Left ventricle myocardium inferior (tissue), 1 donor: ENCODE measurements at regions not wholly inside any gene's neighbourhood (a gene's known extent, or its start where the extent isn't known, plus 50 kb on each side); places are given as distances from the start of the nearest gene placed in this dataset.
"Not testable (repeated sequence)": the region's sequence is repeated elsewhere in the genome, so short reads cannot be mapped to it uniquely, and the experiment has no call there.

Experiments used
- DNase-seq: peaks from one replicate; pipeline ENCODE4 v3.0.0-alpha.2; 2020
- H3K27ac ChIP-seq: fragments of 200-600 bp; replicated peaks from 2 replicates; pipeline ENCODE4 v1.8.0; 2021
- H3K27me3 ChIP-seq: fragments of 200-600 bp; 2 replicates; pipeline ENCODE4 v1.8.0; 2021; ENCODE audit warnings: low read depth
- H3K36me3 ChIP-seq: fragments of 200-600 bp; 2 replicates; pipeline ENCODE4 v1.8.0; 2021
- H3K4me1 ChIP-seq: fragments of 200-600 bp; 2 replicates; pipeline ENCODE4 v1.8.0; 2021
- H3K4me3 ChIP-seq: fragments of 200-600 bp; 2 replicates; pipeline ENCODE4 v1.8.0; 2021; ENCODE audit warnings: mild to moderate bottlenecking, moderate library complexity
- H3K9me3 ChIP-seq: fragments of 200-600 bp; replicated peaks from 2 replicates; pipeline ENCODE4 v1.8.0; 2021
- CTCF ChIP-seq: fragments of 200-600 bp; IDR thresholded peaks from 2 replicates; pipeline ENCODE4 v1.8.0; 2021; ENCODE audit warnings: antibody characterized with exemption, mild to moderate bottlenecking, borderline replicate concordance
- intact Hi-C: fragments of 100-400 bp; cut with micrococcal nuclease; formaldehyde crosslinking; loops from one replicate; pipeline ENCODE4 v1.11.0; 2022
- donor health status: DM: no; HTN: yes; CAD: no; lungs with severe emphysema.

DNA sequence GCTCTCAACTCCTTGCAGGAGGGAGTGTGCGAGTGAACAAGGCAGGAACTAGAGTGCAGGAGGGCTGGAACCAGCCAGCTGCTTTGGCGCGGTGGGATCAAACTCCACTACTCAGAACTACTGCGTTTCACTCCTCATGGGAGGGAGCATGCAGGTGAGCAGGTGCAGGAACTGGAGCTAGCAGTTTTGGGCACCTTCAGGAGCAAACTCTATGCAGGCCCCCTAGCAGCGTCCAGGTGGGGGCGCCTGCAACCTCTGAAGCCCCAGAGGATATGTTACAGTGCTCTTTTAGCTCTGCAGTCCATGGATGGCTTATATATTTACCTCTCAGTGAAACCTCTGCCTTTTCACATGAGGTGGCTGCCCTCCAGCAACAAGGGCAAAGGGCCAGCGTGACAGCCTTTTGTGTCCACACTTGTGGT, 1303.4 kb downstream of the PCDH9 start:
- Histone ChIP-seq H3K27ac (no peak overlapping the region), H3K36me3 (no peaks in the 10 kb centered on the region), H3K27me3 (no peaks in the 10 kb centered on the region), H3K4me3 (peak overlapping the region; percentile 18), H3K4me1 (no peaks in the 10 kb centered on the region), H3K9me3 (no peaks in the 10 kb centered on the region)
- peak; percentile 67 for TF ChIP-seq CTCF
- intact Hi-C loops = no loop called here
- peak; percentile 38 for DNase-seq

DNA sequence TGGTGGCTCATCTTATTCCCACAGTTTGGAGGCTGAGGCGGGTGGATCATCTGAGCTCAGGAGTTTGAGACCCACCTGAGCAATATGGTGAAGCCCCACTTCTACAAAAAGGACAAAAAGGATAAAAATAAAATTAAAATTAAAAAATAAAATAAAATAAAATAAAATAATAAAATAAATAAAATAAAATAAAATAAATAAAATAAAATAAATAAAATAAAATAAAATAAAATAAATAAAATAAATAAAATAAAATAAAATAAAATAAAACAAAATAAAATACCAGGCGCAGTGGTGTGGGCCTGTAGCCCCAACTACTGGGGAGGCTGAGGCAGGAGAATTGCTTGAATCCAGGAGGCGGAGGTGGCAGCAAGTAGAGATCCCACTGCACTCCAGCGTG, 1307.3 kb downstream of the PCDH9 start:
- H3K27me3 ChIP-seq, H3K4me1 ChIP-seq, intact Hi-C loops, DNase-seq, H3K9me3 ChIP-seq, H3K27ac ChIP-seq, H3K36me3 ChIP-seq, H3K4me3 ChIP-seq: not testable (repeated sequence)

DNA sequence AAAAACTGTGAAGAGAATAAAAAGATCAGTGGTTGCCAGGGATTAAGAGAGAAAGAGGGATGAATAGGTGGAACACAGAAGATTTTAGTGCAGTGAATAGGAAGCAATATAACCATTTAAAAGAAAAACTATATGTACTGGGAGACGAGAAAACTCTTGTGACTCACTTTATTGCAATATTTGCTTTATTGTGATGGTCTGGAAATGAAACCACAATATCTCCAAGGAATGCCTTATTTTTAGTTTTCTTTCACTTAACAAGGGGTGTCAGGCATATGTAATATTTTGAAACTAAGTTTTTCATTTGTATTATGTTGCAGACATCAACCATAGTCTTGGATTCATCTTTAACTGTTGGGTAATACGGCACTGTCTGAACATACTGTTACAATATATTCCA, 1308.2 kb downstream of the PCDH9 start:
- Histone ChIP-seq H3K4me3 (no peak overlapping the region), H3K9me3 (no peaks in the 10 kb centered on the region), H3K27ac (no peak overlapping the region), H3K4me1 (no peaks in the 10 kb centered on the region), H3K36me3 (no peaks in the 10 kb centered on the region), H3K27me3 (no peaks in the 10 kb centered on the region)
- no peak for DNase-seq
- intact Hi-C loops = no loop called here
- no peak for TF ChIP-seq CTCF

GRCh38 chr13:65917731-65918130, 1312.4 kb downstream of the PCDH9 start:
- intact Hi-C loops = no loop called here
- no peak overlapping the region for H3K27ac ChIP-seq
- no peaks in the 10 kb centered on the region for H3K27me3 ChIP-seq
- H3K36me3 ChIP-seq = no peaks in the 10 kb centered on the region
- TF ChIP-seq CTCF = no peak
- no peak overlapping the region for H3K4me3 ChIP-seq
- peaks cover 22% of the 10 kb centered on the region for H3K4me1 ChIP-seq
- no peak for DNase-seq
- H3K9me3 ChIP-seq = no peaks in the 10 kb centered on the region

DNA sequence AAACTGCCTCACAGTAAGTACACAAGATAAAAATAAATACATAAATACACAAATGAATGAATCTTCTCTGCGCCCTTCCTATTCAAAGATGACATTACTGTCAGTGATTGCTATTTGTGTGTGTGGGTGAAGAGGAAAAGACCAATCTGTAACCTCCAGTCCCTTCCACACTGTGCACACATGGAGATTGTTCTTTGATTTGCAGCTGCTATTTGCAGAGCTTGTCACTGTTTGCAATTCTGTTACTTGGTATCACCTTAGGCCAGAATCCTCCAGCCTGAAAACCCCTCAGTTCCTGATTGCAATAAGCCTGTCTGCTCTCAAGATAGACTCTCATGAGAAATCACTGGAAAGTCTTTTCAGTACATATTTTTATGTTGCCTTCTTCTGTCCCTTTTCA, 1314.9 kb downstream of the PCDH9 start:
- H3K4me3 ChIP-seq = no peak overlapping the region
- H3K27ac ChIP-seq = no peak overlapping the region
- DNase-seq = no peak
- peaks cover 30% of the 10 kb centered on the region for H3K4me1 ChIP-seq
- H3K27me3 ChIP-seq = no peaks in the 10 kb centered on the region
- TF ChIP-seq CTCF = no peak
- H3K36me3 ChIP-seq = no peaks in the 10 kb centered on the region
- no peaks in the 10 kb centered on the region for H3K9me3 ChIP-seq
- intact Hi-C loops = no loop called here

DNA sequence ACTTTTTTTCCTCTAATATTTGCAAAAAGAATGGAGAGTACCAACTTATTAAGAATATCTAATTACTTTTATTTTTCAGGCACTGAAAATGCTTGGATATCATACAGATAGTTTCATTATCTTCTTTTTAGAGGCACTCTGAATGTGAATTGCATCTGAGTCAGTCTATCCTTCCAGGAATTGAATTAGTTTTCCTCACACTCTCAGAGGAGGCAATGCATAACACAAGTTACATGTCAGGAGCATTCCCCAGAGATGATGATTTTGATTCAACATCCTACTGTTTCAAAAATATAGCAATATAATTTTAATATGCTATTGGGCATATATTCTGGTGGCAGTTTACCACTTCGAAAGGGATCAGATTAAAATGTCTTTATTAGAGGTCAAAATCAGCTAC, 1315.4 kb downstream of the PCDH9 start:
- intact Hi-C loops = no loop called here
- TF ChIP-seq CTCF = no peak
- Histone ChIP-seq H3K27me3 (no peaks in the 10 kb centered on the region), H3K4me1 (peaks cover 30% of the 10 kb centered on the region), H3K27ac (no peak overlapping the region), H3K4me3 (no peak overlapping the region), H3K36me3 (no peaks in the 10 kb centered on the region), H3K9me3 (no peaks in the 10 kb centered on the region)
- no peak for DNase-seq
